HG02884 (cell line): ENCODE measurements at regions not wholly inside any gene's neighbourhood (a gene's known extent, or its start where the extent isn't known, plus 50 kb on each side); places are given as distances from the start of the nearest gene placed in this dataset.

Experiments
- ATAC-seq: cut with Tn5 transposase; IDR thresholded peaks from one replicate; pipeline ENCODE4 v1.9.1; 2021; ENCODE audit warnings: mild to moderate bottlenecking, moderate library complexity; ENCODE audit not compliant: unreplicated experiment

- no peak for ATAC-seq
Measured at GRCh38 chr1:82644186-82644915, 843.6 kb downstream of the ADGRL2 start.

- ATAC-seq: no peak
Measured at GRCh38 chr1:82640352-82640751, 839.6 kb downstream of the ADGRL2 start.

- ATAC-seq: no peak
Measured at GRCh38 chr1:82634266-82634665, 833.5 kb downstream of the ADGRL2 start.

GRCh38 chr1:82632155-82632554, 831.4 kb downstream of the ADGRL2 start:
- ATAC-seq: no peak

- ATAC-seq: no peak
Measured at GRCh38 chr1:82628887-82629286, 828.2 kb downstream of the ADGRL2 start.

GRCh38 chr1:82625537-82625936, 824.8 kb downstream of the ADGRL2 start:
- ATAC-seq: no peak

- no peak for ATAC-seq
Measured at GRCh38 chr1:82621076-82621475, 820.3 kb downstream of the ADGRL2 start.

GRCh38 chr1:82614090-82614489, 813.4 kb downstream of the ADGRL2 start:
- ATAC-seq: no peak

- no peak for ATAC-seq
Measured at GRCh38 chr1:82612986-82613385, 812.3 kb downstream of the ADGRL2 start.

- no peak for ATAC-seq
Measured at GRCh38 chr1:82606546-82606945, 805.8 kb downstream of the ADGRL2 start.

- no peak for ATAC-seq
Measured at GRCh38 chr1:82604524-82604923, 803.8 kb downstream of the ADGRL2 start.

- ATAC-seq: no peak
Measured at GRCh38 chr1:82600314-82600713, 799.6 kb downstream of the ADGRL2 start.

GRCh38 chr1:82598812-82599211, 798.1 kb downstream of the ADGRL2 start:
- ATAC-seq: no peak

- no peak for ATAC-seq
Measured at GRCh38 chr1:82598337-82598736, 797.6 kb downstream of the ADGRL2 start.

- no peak for ATAC-seq
Measured at GRCh38 chr1:82597649-82598048, 796.9 kb downstream of the ADGRL2 start.

- ATAC-seq: no peak
Measured at GRCh38 chr1:82597141-82597540, 796.4 kb downstream of the ADGRL2 start.

GRCh38 chr1:82593561-82593960, 792.8 kb downstream of the ADGRL2 start:
- ATAC-seq: no peak

- no peak for ATAC-seq
Measured at GRCh38 chr1:82589588-82589987, 788.9 kb downstream of the ADGRL2 start.

GRCh38 chr1:82587371-82587770, 786.6 kb downstream of the ADGRL2 start:
- ATAC-seq: no peak

- no peak for ATAC-seq
Measured at GRCh38 chr1:82586473-82586872, 785.7 kb downstream of the ADGRL2 start.

GRCh38 chr1:82582347-82582746, 781.6 kb downstream of the ADGRL2 start:
- ATAC-seq: no peak

GRCh38 chr1:82578086-82578726, 777.5 kb downstream of the ADGRL2 start:
- no peak for ATAC-seq

- ATAC-seq: no peak
Measured at GRCh38 chr1:82567348-82567747, 766.6 kb downstream of the ADGRL2 start.
